CD4-positive, alpha-beta T cell treated with Interleukin-17A for 4 hours (primary cell): ENCODE measurements at regions not wholly inside any gene's neighbourhood (a gene's known extent, or its start where the extent isn't known, plus 50 kb on each side); places are given as distances from the start of the nearest gene placed in this dataset.

Source experiments
- DNase-seq: peaks from one replicate; pipeline ENCODE4 v3.0.0-alpha.2; 2020; ENCODE audit warnings: mixed read lengths

DNA sequence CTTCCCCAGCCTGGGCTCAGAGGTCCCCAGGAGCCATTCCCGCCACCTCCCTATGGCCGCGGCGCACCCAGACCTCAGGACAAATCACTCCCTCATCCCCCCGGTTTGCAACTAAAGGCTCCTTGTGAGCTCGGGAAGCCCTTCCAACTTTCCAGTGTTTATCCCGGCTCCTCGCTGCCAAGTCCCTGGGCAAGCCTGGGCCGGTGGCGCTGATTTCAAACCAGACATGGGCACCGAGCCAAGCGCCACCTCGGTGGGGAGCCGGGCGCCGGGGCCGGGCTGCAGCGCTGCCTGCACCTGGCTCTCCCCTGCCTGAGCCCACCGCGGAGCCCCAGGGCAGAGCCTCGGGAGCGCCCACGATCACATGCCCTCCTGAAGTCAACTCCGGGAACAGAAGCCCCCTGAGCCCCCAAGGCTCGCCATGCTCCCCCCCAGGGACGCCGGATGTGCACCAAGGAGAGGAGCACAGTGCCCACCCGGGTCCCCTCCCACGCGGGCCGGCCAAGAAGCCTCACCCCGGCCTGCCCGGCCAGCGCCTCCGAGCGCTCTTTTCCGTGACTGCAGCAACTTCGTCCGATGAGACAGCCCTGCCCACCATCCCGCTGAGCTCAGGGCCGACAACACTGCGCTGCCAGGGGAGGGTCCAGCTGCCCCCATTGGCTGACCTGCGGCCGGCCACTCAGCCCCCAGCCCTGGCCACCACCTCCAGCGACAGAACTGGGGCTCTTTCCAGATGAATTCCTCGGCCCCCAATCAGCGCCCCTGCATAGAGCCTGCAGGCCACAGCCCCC is 50.0 kb downstream of the NCOR2 start:
- no peak for DNase-seq

- no peak for DNase-seq
These were observed 50.6 kb downstream of the NCOR2 start for GRCh38 chr12:124516850-124517249.

GRCh38 chr12:124515981-124516380 is 51.4 kb downstream of the NCOR2 start:
- no peak for DNase-seq

GRCh38 chr12:124514996-124515932 is 52.1 kb downstream of the NCOR2 start:
- no peak for DNase-seq

GRCh38 chr12:124514145-124514995 is 53.0 kb downstream of the NCOR2 start:
- no peak for DNase-seq

DNA sequence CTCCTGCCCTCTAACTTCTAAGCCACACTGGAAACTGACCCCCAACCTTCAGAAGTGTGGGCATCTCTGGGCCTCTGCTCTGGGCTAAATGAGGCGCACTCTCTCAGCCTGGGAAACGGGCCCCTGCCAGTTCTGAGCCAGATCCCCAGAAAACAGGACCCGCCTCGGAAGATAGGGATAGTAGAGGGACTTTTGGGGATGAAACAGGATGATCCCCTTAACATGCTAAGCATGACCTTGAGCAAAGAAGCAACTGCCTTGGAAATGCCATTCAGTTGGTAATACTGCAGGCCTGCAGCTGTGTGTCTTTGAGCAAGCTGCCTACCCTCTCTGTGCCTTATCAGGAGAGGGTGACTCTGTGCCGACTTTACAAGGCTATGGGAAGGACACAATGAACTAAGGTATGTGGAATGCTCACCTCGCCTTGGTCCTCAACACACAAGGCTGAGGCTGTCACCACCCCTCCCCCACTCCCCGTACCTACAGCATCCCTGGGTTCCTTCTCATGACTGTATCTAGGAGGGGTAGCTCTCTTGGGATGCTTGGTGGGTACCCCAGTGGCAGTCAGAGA is 54.0 kb downstream of the NCOR2 start:
- DNase-seq = no peak

DNA sequence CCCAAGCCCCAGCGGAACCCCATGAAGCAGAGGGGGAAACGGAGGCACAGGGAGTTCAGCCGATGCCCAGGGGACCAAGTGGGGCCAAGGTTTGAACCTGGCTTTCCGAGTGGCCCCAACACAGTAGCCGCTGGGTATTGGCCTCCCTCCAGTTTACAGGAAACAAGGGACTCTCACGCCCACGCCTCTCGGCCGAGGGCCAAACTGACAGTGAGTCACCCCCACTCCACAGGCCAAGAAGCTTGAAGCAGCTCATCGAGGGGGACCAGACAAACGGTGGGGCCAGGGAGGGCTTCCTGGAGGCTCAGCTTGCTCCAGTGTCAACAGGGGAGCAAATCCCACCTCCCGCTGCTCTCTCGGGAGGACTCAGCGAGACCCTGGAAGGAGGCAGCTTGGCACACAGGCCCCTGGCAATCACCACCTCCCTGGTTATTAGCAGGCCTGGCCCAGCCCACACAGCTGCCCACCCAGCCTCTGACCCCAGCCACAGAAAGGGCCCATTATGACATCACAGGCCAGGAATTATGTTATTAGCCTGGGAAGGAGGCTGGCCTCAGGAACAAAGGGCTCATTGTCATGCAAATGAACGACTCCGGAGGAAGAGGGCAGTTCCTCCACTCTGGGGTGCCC is 54.6 kb downstream of the NCOR2 start:
- no peak for DNase-seq

DNA sequence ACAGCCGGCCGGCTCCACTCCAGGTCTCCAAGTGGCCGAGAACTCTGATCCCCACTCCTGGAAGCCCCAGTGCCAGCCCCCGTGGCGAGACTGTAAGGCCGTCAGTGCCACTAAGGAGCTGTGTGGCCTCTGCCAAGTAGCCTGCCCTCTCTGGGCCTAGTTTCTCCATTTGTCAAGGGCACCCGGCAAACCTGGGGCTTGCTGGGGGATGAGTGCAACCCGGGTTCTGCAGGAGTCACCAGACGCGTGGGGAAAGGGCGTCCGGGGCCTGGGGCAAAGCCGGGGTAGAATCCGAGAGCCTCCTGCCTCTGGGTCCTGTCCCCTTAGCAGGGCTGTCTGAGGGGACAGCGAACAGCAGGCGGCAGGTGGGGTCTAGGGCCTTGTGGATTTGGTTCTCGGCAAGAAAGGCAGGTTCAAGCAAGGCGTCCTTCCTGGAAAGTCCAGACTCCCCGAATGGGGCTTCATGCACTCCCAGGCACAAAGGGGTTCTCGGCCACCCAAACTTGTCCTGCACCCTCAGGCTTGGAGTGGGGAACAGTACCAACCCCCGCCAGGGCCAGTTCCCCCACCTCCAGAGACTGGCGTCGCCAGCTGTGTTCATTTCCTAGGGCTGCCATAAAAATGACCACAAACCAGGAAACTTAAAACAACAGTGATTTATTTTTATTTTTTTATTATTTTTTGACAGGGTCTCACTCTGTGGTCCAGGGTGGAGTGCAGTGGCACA is 56.0 kb downstream of the NCOR2 start:
- DNase-seq = no peak

- DNase-seq = peak; percentile 15
These were observed 57.0 kb downstream of the NCOR2 start for GRCh38 chr12:124510301-124510970.

GRCh38 chr12:124509676-124510300 is 57.6 kb downstream of the NCOR2 start:
- DNase-seq = no peak

- no peak for DNase-seq
These were observed 58.1 kb downstream of the NCOR2 start for GRCh38 chr12:124509300-124509675.

GRCh38 chr12:124508381-124509079 is 58.9 kb downstream of the NCOR2 start:
- DNase-seq = peak; percentile 20

- no peak for DNase-seq
These were observed 60.0 kb downstream of the NCOR2 start for GRCh38 chr12:124507188-124508109.

DNA sequence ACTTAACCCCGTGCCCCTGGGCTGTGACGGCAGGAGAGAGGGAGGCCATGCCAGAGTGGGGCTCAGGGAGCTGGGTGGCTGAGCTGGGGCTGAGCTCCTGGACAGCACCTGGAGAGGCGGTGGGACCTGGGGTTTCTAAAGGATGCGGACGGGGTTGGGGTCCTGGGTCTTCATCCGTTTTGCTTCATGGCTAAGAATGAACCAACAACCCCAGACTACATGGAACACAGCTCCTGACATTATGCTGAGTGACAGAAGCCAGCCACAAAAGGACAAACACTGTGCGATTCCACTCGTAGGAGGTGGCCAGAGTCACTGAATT is 60.6 kb downstream of the NCOR2 start:
- no peak for DNase-seq

DNA sequence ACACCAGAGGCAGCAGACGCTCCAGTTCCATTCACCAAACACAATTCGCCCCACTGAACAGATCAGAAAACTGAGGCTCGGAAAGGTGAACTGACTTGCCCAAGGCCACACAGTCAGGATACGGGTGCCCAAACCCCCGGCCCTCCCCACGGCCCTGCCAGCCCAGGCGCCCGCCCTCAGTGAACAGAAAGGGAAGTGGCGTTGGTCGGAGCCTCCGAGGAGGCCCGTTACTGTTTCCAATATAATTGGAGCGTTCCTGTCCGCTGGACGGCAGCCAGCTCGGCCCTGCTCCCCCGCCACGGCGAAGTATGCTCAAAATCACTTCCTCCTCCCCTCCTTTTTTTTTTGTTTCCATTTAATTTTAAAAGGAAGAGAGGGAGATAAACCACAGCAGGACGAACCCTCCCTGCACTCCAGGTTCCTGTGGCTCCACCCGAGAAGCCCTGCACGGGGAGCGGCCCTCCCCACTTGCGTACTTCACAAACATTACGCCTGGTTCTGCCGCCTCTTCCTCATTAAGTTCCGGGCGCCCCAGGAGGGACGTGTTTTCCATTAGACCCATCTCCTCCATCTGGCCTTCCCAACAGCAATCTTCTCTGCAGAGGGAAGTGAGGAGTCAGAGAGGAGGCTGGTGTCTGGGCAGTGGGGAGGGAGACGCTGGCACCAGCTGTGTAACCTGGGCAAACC is 61.1 kb downstream of the NCOR2 start:
- DNase-seq = no peak

DNA sequence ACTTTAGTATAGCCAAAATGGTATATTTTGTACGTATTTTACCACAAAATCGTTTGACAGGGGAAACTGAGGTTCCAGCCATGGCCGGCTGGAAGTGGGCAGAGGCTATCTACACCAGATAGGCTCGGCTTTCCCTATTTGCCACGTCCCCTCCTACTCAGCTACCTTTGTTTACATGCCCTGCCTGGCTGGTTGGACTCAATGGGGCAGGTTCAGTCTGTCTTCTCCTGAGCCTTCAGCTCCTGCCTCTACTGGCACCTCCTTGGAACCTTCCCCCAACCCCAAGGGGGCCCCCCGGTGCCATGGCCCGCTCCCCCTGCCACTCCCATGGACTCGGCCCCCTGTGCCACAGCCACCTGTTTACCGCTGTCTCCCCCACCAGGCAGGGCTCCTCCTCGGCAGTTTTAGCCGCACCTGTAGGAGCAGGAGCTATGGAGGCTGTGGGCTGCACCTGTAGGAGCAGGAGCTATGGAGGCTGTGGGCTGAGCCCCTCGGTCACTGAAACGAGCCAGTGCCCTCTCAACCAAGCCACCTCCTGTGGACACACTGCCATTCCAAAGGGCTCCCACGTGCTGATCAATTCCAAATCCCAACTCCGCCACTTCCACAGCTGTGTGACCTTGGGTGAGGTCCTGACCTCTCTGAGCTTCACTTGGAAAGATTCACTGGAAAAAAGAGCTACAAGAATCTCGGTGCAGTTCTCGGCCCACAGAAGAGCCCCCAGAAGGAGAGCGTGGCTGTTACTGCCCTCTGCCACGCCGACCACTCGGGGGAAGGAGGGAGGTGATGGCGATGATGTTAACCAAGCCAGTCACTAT is 62.2 kb downstream of the NCOR2 start:
- DNase-seq = no peak
